NCI-H2196 treated with DMSO at 0.1 percent for 48 hours (cell line): ENCODE measurements at regions not wholly inside any gene's neighbourhood (a gene's known extent, or its start where the extent isn't known, plus 50 kb on each side); places are given as distances from the start of the nearest gene placed in this dataset.

ENCODE experiments used
- DNase-seq: peaks from one replicate; lab custom pipeline; 2025; ENCODE audit not compliant: unreplicated experiment; lab: John Stamatoyannopoulos, UW

GRCh38 chr9:86764671-86765343 lies 182.5 kb downstream of the GAS1 start:
- DNase-seq: no peak

- no peak for DNase-seq
These were observed 183.1 kb downstream of the GAS1 start for GRCh38 chr9:86764221-86764624.

- DNase-seq: no peak
These were observed 183.5 kb downstream of the GAS1 start for GRCh38 chr9:86763791-86764190.

- no peak for DNase-seq
These were observed 190.0 kb downstream of the GAS1 start for GRCh38 chr9:86757382-86757720.

GRCh38 chr9:86756576-86757381 lies 190.5 kb downstream of the GAS1 start:
- DNase-seq: no peak

GRCh38 chr9:86755561-86755941 lies 191.8 kb downstream of the GAS1 start:
- DNase-seq: no peak

- DNase-seq: no peak
These were observed 192.4 kb downstream of the GAS1 start for GRCh38 chr9:86754581-86755560.

GRCh38 chr9:86753836-86754235 lies 193.5 kb downstream of the GAS1 start:
- DNase-seq: no peak

- DNase-seq: no peak
These were observed 194.6 kb downstream of the GAS1 start for GRCh38 chr9:86752733-86753132.

GRCh38 chr9:86751956-86752355 lies 195.3 kb downstream of the GAS1 start:
- no peak for DNase-seq

GRCh38 chr9:86751207-86751606 lies 196.1 kb downstream of the GAS1 start:
- DNase-seq: no peak

GRCh38 chr9:86749894-86750255 lies 197.4 kb downstream of the GAS1 start:
- no peak for DNase-seq

GRCh38 chr9:86749161-86749893 lies 198.0 kb downstream of the GAS1 start:
- DNase-seq: no peak

GRCh38 chr9:86747711-86748110 lies 199.6 kb downstream of the GAS1 start:
- DNase-seq: no peak

- DNase-seq: no peak
These were observed 205.7 kb downstream of the GAS1 start for GRCh38 chr9:86741311-86742208.

- DNase-seq: no peak
These were observed 211.4 kb downstream of the GAS1 start for GRCh38 chr9:86735772-86736458.

- no peak for DNase-seq
These were observed 212.5 kb downstream of the GAS1 start for GRCh38 chr9:86734771-86735170.

GRCh38 chr9:86733929-86734328 lies 213.4 kb downstream of the GAS1 start:
- DNase-seq: no peak

GRCh38 chr9:86732514-86733171 lies 214.7 kb downstream of the GAS1 start:
- DNase-seq: no peak
